Smooth muscle cell (in vitro differentiated cells): ENCODE measurements at regions not wholly inside any gene's neighbourhood (a gene's known extent, or its start where the extent isn't known, plus 50 kb on each side); places are given as distances from the start of the nearest gene placed in this dataset.

Experiments used
- DNase-seq: peaks from one replicate; lab custom pipeline; 2025; ENCODE audit not compliant: unreplicated experiment; lab: John Stamatoyannopoulos, UW
- H2AFZ ChIP-seq: fragments of 200-600 bp; sonication (generic); 2 replicates; pipeline ENCODE4 v1.6.0; 2016; ENCODE audit warnings: antibody characterized with exemption, low read depth, mild to moderate bottlenecking
- H3F3A ChIP-seq: fragments of 200-600 bp; sonication (generic); 2 replicates; pipeline ENCODE4 v1.6.0; 2017; ENCODE audit warnings: antibody characterized with exemption, low read depth
- H3K27ac ChIP-seq: fragments of 200-600 bp; sonication (generic); 2 replicates; pipeline ENCODE4 v1.5.1; 2016; ENCODE audit warnings: low read depth, mild to moderate bottlenecking
- H3K27me3 ChIP-seq: fragments of 200-600 bp; sonication (generic); 2 replicates; pipeline ENCODE4 v1.6.1; 2016; ENCODE audit warnings: low read depth, mild to moderate bottlenecking
- H3K36me3 ChIP-seq: fragments of 200-600 bp; sonication (generic); 2 replicates; pipeline ENCODE4 v1.5.1; 2016; ENCODE audit warnings: low read depth
- H3K4me1 ChIP-seq: fragments of 200-600 bp; sonication (generic); 2 replicates; pipeline ENCODE4 v1.5.1; 2016; ENCODE audit warnings: low read depth
- H3K4me2 ChIP-seq: fragments of 200-600 bp; sonication (generic); 2 replicates; pipeline ENCODE4 v1.6.0; 2016; ENCODE audit warnings: mild to moderate bottlenecking
- H3K4me3 ChIP-seq: fragments of 200-600 bp; sonication (generic); 2 replicates; pipeline ENCODE4 v1.5.1; 2016; ENCODE audit warnings: mild to moderate bottlenecking
- H3K79me2 ChIP-seq: fragments of 200-600 bp; sonication (generic); 2 replicates; pipeline ENCODE4 v1.6.0; 2016; ENCODE audit warnings: low read depth, mild to moderate bottlenecking
- H3K9ac ChIP-seq: fragments of 200-600 bp; sonication (generic); 2 replicates; pipeline ENCODE4 v1.6.0; 2016; ENCODE audit warnings: low read depth
- H3K9me3 ChIP-seq: fragments of 200-600 bp; sonication (generic); replicated peaks from 2 replicates; pipeline ENCODE4 v1.5.1; 2016; ENCODE audit warnings: low read depth
- H4K20me1 ChIP-seq: fragments of 200-600 bp; sonication (generic); 2 replicates; pipeline ENCODE4 v1.6.0; 2016; ENCODE audit warnings: low read depth
- WGBS: methylation state at CpG from one replicate; pipeline ENCODE4 v1.1.7; 2016; ENCODE audit warnings: low lambda C conversion rate; 5-methylcytosine and 5-hydroxymethylcytosine counted together
- TF ChIP-seq, protein P1 (sequence below): fragments of 200-600 bp; sonication (generic); IDR thresholded peaks from 2 replicates; pipeline ENCODE4 v1.5.1; 2017; ENCODE audit warnings: borderline replicate concordance, mild to moderate bottlenecking, antibody characterized with exemption; ENCODE audit not compliant: insufficient read depth, poor library complexity, severe bottlenecking

GRCh38 chr12:3407723-3408122, 83.3 kb upstream of the PRMT8 start:
- TF ChIP-seq, protein P1, sequence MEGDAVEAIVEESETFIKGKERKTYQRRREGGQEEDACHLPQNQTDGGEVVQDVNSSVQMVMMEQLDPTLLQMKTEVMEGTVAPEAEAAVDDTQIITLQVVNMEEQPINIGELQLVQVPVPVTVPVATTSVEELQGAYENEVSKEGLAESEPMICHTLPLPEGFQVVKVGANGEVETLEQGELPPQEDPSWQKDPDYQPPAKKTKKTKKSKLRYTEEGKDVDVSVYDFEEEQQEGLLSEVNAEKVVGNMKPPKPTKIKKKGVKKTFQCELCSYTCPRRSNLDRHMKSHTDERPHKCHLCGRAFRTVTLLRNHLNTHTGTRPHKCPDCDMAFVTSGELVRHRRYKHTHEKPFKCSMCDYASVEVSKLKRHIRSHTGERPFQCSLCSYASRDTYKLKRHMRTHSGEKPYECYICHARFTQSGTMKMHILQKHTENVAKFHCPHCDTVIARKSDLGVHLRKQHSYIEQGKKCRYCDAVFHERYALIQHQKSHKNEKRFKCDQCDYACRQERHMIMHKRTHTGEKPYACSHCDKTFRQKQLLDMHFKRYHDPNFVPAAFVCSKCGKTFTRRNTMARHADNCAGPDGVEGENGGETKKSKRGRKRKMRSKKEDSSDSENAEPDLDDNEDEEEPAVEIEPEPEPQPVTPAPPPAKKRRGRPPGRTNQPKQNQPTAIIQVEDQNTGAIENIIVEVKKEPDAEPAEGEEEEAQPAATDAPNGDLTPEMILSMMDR, result no peak
- Histone ChIP-seq H3K9me3 (peaks cover 6% of the 10 kb centered on the region), H3K79me2 (no peaks in the 10 kb centered on the region), H3K9ac (no peak overlapping the region), H3K27ac (no peak overlapping the region), H4K20me1 (no peaks in the 10 kb centered on the region), H3K27me3 (no peaks in the 10 kb centered on the region), H2AFZ (no peak overlapping the region), H3F3A (no peaks in the 10 kb centered on the region), H3K4me2 (no peak overlapping the region), H3K4me1 (no peaks in the 10 kb centered on the region), H3K36me3 (no peaks in the 10 kb centered on the region), H3K4me3 (no peak overlapping the region)
- no peak for DNase-seq
- WGBS, result 79% methylated on average over 1 of the region's 1 CpG

GRCh38 chr12:3409662-3410061, 81.3 kb upstream of the PRMT8 start:
- TF ChIP-seq, protein P1, result no peak
- Histone ChIP-seq H3K4me1 (no peaks in the 10 kb centered on the region), H3F3A (no peaks in the 10 kb centered on the region), H3K9ac (no peak overlapping the region), H3K27ac (no peak overlapping the region), H4K20me1 (no peaks in the 10 kb centered on the region), H3K9me3 (peaks cover 6% of the 10 kb centered on the region), H3K4me3 (no peak overlapping the region), H3K36me3 (no peaks in the 10 kb centered on the region), H3K4me2 (no peak overlapping the region), H3K79me2 (no peaks in the 10 kb centered on the region), H2AFZ (no peak overlapping the region), H3K27me3 (no peaks in the 10 kb centered on the region)
- DNase-seq, result no peak
- WGBS, result 81% methylated on average over 2 of the region's 2 CpGs

GRCh38 chr12:3416159-3416558, 74.8 kb upstream of the PRMT8 start:
- no peaks in the 10 kb centered on the region for H3K9me3 ChIP-seq
- no peaks in the 10 kb centered on the region for H3K36me3 ChIP-seq
- 74% methylated on average over 1 of the region's 1 CpG for WGBS
- H3K4me3 ChIP-seq, result no peak overlapping the region
- no peak overlapping the region for H2AFZ ChIP-seq
- no peak overlapping the region for H3K4me2 ChIP-seq
- H3K9ac ChIP-seq, result no peak overlapping the region
- no peak overlapping the region for H3K27ac ChIP-seq
- DNase-seq, result no peak
- TF ChIP-seq, protein P1, result no peak
- no peaks in the 10 kb centered on the region for H3F3A ChIP-seq
- H3K27me3 ChIP-seq, result peaks cover 27% of the 10 kb centered on the region
- H4K20me1 ChIP-seq, result no peaks in the 10 kb centered on the region
- no peaks in the 10 kb centered on the region for H3K4me1 ChIP-seq
- H3K79me2 ChIP-seq, result no peaks in the 10 kb centered on the region

DNA sequence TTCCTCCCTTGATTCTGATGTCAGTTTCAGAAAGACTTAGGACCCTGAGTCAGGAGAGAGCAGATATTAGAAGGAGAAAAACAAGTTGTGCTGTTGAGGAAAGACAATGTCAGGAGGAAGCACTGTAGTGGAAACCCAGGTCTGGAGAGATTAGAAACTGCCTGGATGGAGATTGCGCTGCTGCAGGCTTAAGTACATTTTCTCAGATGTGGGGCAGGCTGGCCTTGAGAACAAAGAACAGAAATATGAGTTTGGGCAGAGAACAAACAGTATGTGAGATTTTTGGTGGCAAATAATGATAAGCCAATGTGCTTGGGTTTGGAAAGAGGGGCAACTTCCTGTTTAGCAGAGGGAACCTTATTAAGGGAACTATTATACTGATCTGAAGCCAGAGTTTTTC, 74.3 kb upstream of the PRMT8 start:
- no peaks in the 10 kb centered on the region for H3K79me2 ChIP-seq
- DNase-seq, result no peak
- TF ChIP-seq, protein P1, result no peak
- no peaks in the 10 kb centered on the region for H3K9me3 ChIP-seq
- no peak overlapping the region for H3K9ac ChIP-seq
- H2AFZ ChIP-seq, result no peak overlapping the region
- H4K20me1 ChIP-seq, result no peaks in the 10 kb centered on the region
- no peak overlapping the region for H3K27ac ChIP-seq
- no peaks in the 10 kb centered on the region for H3F3A ChIP-seq
- no peak overlapping the region for H3K4me3 ChIP-seq
- WGBS, result 74% methylated on average over 1 of the region's 1 CpG
- H3K4me2 ChIP-seq, result no peak overlapping the region
- no peaks in the 10 kb centered on the region for H3K36me3 ChIP-seq
- peaks cover 32% of the 10 kb centered on the region for H3K27me3 ChIP-seq
- H3K4me1 ChIP-seq, result no peaks in the 10 kb centered on the region
